SU-DHL-6 (cell line): ENCODE measurements at regions not wholly inside any gene's neighbourhood (a gene's known extent, or its start where the extent isn't known, plus 50 kb on each side); places are given as distances from the start of the nearest gene placed in this dataset.

Experiments used
- H2AFZ ChIP-seq: fragments of 200-600 bp; sonication (generic); 2 replicates; pipeline ENCODE4 v1.6.1; 2014; ENCODE audit warnings: low read depth, mild to moderate bottlenecking, moderate library complexity, mixed read lengths, antibody characterized with exemption, low read length; ENCODE audit not compliant: severe bottlenecking
- H3F3A ChIP-seq: fragments of 200-600 bp; shearing (Covaris generic); 2 replicates; pipeline ENCODE4 v1.6.0; 2016; ENCODE audit warnings: antibody characterized with exemption, mild to moderate bottlenecking; ENCODE audit not compliant: insufficient read depth
- H3K27ac ChIP-seq: fragments of 200-600 bp; sonication (generic); 2 replicates; pipeline ENCODE4 v1.5.1; 2016; ENCODE audit warnings: low read depth, mild to moderate bottlenecking, low read length, moderate library complexity, mixed read lengths
- H3K27me3 ChIP-seq: fragments of 200-600 bp; sonication (generic), shearing (Covaris generic); 2 replicates; pipeline ENCODE4 v1.6.0; 2014; ENCODE audit warnings: mild to moderate bottlenecking, low read length
- H3K36me3 ChIP-seq: fragments of 200-600 bp; sonication (generic); 2 replicates; pipeline ENCODE4 v1.6.1; 2014; ENCODE audit warnings: mild to moderate bottlenecking, low read length, mixed read lengths
- H3K4me2 ChIP-seq: fragments of 300-600, 200-600 bp; shearing (Covaris generic), sonication (generic); 2 replicates; pipeline ENCODE4 v1.6.0; 2014; ENCODE audit warnings: low read length, low read depth, mild to moderate bottlenecking; ENCODE audit not compliant: poor library complexity, severe bottlenecking
- H3K4me3 ChIP-seq: fragments of 200-600 bp; sonication (generic); 2 replicates; pipeline ENCODE4 v1.5.1; 2014; ENCODE audit warnings: antibody characterized with exemption, low read length, mild to moderate bottlenecking, mixed read lengths; ENCODE audit not compliant: insufficient read depth, poor library complexity, severe bottlenecking
- H3K79me2 ChIP-seq: fragments of 200-600 bp; sonication (generic); 2 replicates; pipeline ENCODE4 v1.6.1; 2014; ENCODE audit warnings: mild to moderate bottlenecking, low read length, moderate library complexity; ENCODE audit not compliant: insufficient read depth
- H3K9ac ChIP-seq: fragments of 200-600 bp; sonication (generic); 2 replicates; pipeline ENCODE4 v1.7.0; 2014; ENCODE audit warnings: mild to moderate bottlenecking, low read length
- H3K9me2 ChIP-seq: fragments of 200-600 bp; sonication (generic); replicated peaks from 2 replicates; pipeline ENCODE4 v1.6.1; 2014; ENCODE audit warnings: low read length; ENCODE audit not compliant: insufficient read depth
- H3K9me3 ChIP-seq: fragments of 200-600 bp; sonication (generic); 2 replicates; pipeline ENCODE4 v1.6.1; 2014; ENCODE audit warnings: low read length, mixed read lengths; ENCODE audit not compliant: insufficient read depth
- H4K20me1 ChIP-seq: fragments of 200-600 bp; sonication (generic); 2 replicates; pipeline ENCODE4 v1.6.1; 2014; ENCODE audit warnings: low read depth, mild to moderate bottlenecking, antibody characterized with exemption, low read length, moderate library complexity, mixed read lengths
- CTCF ChIP-seq: fragments of 200-600 bp; sonication (generic); IDR thresholded peaks from one replicate; pipeline ENCODE4 v1.5.1; 2017; ENCODE audit warnings: antibody characterized with exemption, mild to moderate bottlenecking, low read length, moderate library complexity; ENCODE audit not compliant: insufficient read depth, poor library complexity, severe bottlenecking
- EZH2phosphoT487 ChIP-seq: fragments of 200-600 bp; sonication (generic), shearing (Covaris generic); conservative IDR thresholded peaks from 2 replicates; pipeline ENCODE4 v1.6.1; 2018; ENCODE audit warnings: mild to moderate bottlenecking, antibody characterized with exemption, low read length, moderate library complexity, mixed read lengths

DNA sequence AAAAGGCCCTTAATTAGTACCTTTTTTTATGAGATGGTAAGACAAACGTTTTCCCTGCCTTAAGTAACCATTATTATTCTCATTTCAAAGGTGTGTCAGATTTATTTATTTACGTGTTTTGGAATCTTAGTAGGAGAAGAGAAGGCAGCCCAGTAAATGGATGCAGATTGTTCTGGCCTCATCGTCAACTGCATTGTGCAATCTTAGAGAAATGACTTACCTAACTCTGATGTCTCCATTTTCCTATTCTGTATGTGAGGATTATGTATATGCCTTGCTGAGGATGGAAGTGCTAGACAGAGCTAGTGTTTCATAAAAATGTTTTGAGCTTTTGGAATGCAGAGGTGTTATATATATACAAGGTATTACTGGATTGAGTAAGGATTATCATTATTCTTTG lies 97.0 kb upstream of the JAG1 start:
- H3K9me2 ChIP-seq, result no peaks in the 10 kb centered on the region
- H3K27me3 ChIP-seq, result no peaks in the 10 kb centered on the region

GRCh38 chr20:10771435-10772140 lies 97.8 kb upstream of the JAG1 start:
- no peaks in the 10 kb centered on the region for H3K79me2 ChIP-seq
- H3K9ac ChIP-seq, result no peak overlapping the region
- H4K20me1 ChIP-seq, result no peaks in the 10 kb centered on the region
- no peaks in the 10 kb centered on the region for H3K27me3 ChIP-seq
- no peaks in the 10 kb centered on the region for H3K36me3 ChIP-seq
- no peak overlapping the region for H3K27ac ChIP-seq
- H3K4me3 ChIP-seq, result no peak overlapping the region
- H3K9me2 ChIP-seq, result no peaks in the 10 kb centered on the region
- no peak overlapping the region for H3K4me2 ChIP-seq
- TF ChIP-seq EZH2phosphoT487 (no peak), CTCF (no peak)
- H2AFZ ChIP-seq, result no peak overlapping the region
- H3K9me3 ChIP-seq, result no peaks in the 10 kb centered on the region; the same call in 1 of the 2 replicates
- H3F3A ChIP-seq, result no peaks in the 10 kb centered on the region

More for the DNA sequence above, 97.0 kb upstream of the JAG1 start:
- no peaks in the 10 kb centered on the region; the same call in 1 of the 2 replicates for H3K9me3 ChIP-seq
- H3K4me2 ChIP-seq, result no peak overlapping the region
- H3K4me3 ChIP-seq, result no peak overlapping the region
- TF ChIP-seq EZH2phosphoT487 (no peak), CTCF (no peak)
- no peaks in the 10 kb centered on the region for H3F3A ChIP-seq
- H3K36me3 ChIP-seq, result no peaks in the 10 kb centered on the region
- no peak overlapping the region for H3K27ac ChIP-seq
- H4K20me1 ChIP-seq, result no peaks in the 10 kb centered on the region
- H3K79me2 ChIP-seq, result no peaks in the 10 kb centered on the region
- no peak overlapping the region for H3K9ac ChIP-seq
- no peak overlapping the region for H2AFZ ChIP-seq

DNA sequence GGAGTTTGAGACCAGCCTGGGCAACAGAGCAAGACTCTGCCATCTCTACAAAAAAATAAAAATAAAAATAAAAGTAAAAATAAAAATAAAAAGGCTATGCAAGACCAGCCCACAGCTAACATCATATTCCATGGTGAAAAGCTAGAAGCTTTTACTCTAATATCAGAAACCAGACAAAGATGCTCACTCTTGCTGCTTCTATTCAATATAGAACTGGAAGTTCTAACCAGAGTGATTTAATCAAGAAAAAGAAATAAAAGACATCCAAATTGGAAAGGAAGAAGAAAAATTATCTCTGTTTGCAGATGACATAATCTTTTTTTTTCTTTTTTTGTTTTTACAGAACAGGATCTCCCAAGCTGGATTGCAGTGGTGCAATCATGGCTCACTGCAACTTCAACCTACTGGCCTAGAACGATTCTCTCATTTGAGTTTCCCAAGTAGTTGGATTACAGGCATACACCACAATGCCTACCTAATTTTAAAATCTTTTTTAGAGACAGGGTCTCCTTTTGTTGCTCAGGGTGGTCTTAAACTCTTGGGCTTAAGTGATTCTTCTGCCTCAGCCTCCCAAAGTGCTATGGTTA lies 100.7 kb upstream of the JAG1 start:
- Histone ChIP-seq H3K27ac (no peak overlapping the region), H3K79me2 (no peaks in the 10 kb centered on the region), H3K4me3 (no peak overlapping the region), H4K20me1 (no peaks in the 10 kb centered on the region), H3K9me3 (no peaks in the 10 kb centered on the region; the same call in 1 of the 2 replicates), H3K9me2 (no peaks in the 10 kb centered on the region), H3K4me2 (no peak overlapping the region), H3K27me3 (no peaks in the 10 kb centered on the region), H3K9ac (no peak overlapping the region), H3K36me3 (no peaks in the 10 kb centered on the region), H3F3A (no peaks in the 10 kb centered on the region), H2AFZ (no peak overlapping the region)
- TF ChIP-seq CTCF, result no peak
- no peak for TF ChIP-seq EZH2phosphoT487
